ENCODE measurements at regions not wholly inside any gene's neighbourhood (a gene's known extent, or its start where the extent isn't known, plus 50 kb on each side); places are given as distances from the start of the nearest gene placed in this dataset.
"Not testable (repeated sequence)": the region's sequence is repeated elsewhere in the genome, so short reads cannot be mapped to it uniquely, and the experiment has no call there.

DNA sequence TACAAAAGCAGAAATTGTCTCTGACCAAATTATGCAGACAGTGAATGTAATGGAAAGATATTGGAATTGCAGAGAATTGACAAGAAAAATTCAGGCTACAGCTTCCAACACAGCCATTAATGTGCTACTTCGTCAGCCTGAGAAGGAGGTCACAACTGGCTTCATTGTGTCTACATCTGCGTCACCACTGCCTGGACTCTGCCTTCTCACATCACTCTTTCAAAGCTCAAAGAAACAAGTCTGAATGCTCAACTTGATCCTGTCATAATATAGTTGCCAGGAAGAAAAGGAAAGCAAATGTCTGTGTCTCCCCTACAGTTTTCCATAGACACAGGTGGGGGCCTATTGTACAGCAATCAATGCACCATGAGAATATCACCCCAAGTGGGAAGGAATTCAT, 806.5 kb upstream of the CDH10 start:
- DNase-seq (ENCODE audit: low read depth) = no peak

DNA sequence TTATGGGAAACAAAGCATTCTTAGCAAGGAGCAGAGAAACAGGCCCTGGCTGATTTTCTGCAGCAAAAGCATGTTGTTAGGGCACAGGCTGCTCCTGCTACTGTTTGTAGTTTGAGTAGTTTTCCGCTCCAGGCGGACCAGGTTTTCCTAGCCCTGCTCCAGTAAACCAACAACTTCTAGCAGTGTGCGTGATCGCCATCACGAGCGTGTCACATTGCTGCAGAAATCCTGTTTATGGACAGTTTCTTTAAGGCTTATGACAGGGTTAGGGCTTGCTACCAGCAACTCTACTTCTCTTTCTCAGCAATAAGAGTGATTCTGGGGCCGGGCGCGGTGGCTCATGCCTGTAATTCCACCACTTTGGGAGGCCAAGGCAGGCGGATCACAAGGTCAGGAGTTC, 803.9 kb upstream of the CDH10 start:
- DNase-seq (ENCODE audit: low read depth) = no peak

DNA sequence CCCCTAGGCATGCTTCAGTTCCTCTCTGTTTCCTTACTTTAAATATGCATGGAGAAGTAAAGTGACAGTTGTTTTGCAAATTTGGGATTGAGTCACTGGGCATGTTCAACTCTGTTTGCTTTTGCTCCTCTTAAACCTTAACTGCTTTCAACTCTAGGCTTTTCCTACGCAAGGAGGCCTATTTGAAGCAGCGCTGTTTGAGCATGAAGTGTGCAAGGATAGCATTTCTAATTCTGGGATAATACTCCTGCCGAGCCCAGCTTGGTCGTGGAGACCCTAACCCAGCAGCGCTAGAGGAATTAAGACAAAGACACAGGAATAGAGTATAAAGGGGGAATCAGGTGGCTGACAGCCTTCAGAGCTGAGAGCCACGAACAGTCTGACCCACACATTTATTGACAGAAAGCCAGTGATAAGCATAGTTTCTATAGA, 803.4 kb upstream of the CDH10 start:
- DNase-seq (ENCODE audit: low read depth) = no peak

DNA sequence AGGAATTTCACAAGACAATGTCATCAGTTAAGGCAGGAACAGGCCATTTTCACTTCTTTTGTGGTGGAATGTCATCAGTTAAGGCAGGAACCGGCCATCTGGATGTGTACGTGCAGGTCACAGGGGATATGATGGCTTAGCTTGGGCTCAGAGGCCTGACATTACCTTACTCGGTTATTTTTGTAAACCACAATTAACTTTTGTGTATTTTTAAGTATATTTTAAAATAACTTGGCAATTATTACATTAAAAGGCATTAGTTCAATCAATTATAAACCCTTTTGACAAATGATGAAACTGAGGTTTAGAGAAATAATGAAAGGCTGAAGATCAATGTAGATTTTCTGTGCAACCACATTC, 801.3 kb upstream of the CDH10 start:
- DNase-seq (ENCODE audit: low read depth) = not testable (repeated sequence)

DNA sequence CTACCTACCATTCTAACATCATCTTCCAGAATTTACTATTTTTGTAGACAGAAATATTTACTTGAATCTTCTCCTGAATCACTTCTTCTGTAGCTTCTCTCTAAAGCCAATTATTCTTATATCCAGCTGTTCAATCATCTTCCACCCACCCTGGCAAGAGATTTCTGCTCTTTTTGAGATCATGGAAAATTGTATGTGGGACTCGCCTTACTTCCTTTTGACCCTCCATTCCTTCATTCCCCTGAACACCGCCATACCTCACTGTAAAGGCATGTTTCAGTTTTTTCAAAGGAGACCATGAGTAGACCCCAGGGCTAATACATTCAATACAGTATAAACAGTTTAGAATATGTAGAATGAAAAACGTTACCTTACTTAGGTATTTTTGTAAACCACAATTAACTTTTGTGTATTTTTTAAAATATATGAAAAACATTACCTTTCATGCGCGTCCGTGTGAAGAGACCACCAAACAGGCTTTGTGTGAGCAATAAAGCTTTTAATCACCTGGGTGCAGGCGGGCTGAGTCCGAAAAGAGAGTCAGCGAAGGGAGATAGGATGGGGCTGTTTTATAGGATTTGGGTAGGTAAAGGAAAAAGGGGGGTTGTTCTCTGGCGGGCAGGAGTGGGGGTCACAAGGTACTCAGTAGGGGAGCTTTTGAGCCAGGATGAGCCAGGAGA, 800.7 kb upstream of the CDH10 start:
- DNase-seq (ENCODE audit: low read depth) = not testable (repeated sequence)

DNA sequence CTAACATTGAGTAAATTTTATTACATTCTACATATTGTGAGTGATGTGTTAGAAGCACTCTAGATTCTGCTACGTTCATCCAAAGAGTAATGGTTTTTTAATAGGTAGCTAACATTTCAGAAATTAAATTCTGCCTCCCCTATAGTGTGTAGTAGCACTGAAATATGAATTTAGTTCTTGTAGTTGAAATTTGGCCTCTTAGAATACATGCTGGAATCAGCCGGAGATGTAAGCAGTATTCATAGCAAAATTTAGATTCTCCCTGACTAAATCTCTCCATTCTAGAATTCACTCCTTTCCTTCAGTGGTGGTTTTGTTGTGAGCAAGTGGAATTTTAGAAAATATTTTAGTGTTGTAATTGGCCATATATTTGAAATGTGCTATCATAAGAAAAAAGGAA, 799.9 kb upstream of the CDH10 start:
- DNase-seq (ENCODE audit: low read depth) = no peak

DNA sequence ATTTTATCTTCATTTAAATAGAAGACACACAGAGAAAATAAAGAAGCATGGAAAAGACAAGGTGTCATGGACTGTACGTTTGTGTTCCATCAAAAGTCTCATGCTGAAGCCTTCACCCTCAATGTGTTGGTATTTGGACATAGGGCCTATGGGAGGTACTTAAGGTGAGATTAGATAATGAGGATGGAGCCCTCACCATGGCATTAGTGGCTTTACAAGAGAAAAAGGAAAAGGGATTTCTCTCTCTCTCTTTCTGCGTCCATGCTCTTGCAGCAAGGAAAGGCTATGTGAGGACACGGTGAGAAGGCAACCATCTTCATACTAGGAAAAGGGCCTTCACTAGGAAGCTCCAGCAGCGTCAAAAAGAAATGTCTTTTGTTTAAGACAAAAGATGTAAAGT, 797.0 kb upstream of the CDH10 start:
- no peak for DNase-seq (ENCODE audit: low read depth)

DNA sequence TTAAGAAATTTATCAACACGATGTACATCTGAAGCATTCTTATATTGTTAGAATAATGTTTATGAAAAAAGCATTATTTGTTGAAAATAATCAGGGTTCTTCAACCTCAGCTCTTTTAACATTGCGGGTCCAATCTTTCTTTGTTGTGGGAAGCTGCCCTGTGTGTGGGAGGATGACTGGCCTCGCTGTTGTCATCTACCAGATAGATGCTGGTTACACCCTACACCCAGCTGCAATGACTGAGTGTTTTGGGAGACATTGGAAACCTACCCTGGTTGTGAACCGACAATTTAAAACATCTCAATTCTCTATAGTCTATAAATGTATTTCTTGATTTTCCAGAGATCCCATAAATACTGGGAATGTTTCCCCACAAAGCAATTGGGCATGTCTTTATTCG, 794.2 kb upstream of the CDH10 start:
- DNase-seq (ENCODE audit: low read depth) = no peak

DNA sequence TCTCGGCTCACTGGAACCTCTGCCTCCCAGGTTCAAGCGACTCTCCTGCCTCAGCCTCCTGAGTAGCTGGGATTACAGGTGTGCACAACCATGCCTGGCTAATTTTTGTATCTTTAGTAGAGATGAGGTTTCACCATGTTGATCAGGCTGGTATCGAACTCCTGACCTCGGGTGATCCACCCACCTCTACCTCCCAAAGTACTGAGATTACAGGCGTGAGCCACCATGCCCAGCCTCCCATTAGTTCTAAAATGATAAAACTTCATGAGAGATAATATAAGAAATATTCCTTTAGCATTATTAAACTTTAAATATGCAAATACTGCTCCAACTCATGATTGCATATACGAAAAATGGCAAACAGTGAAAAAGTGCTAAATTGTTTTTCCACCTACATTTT, 793.6 kb upstream of the CDH10 start:
- DNase-seq (ENCODE audit: low read depth) = not testable (repeated sequence)

DNA sequence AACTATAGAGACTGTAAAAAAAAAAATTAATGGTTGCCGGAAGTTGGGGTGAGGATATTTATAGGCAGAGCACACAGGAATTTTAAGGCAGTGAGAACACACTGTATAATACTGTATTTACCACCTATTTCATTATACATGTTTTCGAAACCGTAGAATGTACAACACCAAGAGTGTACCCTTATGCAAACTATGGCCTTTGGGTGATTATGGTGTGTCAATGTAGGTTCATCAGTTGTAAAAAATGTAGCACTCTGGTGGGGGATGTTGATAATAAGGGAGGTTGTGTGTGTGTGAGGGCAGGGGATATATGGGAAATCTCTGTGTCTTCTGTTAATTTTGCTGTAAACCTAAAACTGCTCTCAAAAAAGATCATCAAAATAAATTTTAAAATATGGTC, 791.7 kb upstream of the CDH10 start:
- DNase-seq (ENCODE audit: low read depth) = no peak

DNA sequence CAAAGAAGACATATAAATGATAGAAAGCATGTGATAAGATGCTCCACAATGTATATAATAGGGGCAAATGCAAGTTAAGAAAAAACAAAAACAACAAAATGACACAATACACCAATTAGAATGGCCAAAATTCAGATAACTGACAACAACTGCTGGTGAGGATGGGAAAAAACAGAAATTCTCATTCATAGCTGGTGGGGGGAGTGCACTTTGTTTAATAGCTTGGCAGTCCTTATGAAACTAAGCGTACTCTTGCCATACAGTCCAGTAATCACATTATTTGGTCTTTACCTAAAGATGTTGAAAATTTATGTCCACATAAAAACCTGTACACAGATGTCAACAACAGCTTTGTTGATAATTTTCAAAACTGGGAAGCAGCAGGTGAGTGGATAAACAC, 791.1 kb upstream of the CDH10 start:
- DNase-seq (ENCODE audit: low read depth) = no peak

DNA sequence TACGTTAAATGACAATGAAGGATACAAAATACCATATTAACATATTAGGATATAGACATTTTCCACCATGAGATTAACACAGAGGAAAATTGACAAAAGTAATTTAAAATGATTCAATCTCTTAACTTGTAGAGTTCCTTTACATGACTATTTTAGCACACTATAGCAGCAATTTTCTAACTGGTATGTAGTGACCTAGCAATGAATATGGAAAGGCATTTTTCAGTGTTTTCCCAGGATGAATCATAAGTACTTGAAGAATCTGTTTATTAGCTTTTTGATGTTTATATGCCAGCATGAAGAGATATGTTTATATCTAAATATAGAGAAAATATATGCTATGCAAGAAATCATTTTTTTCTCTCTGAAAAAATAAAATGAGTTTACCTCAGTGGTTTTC, 782.5 kb upstream of the CDH10 start:
- no peak for DNase-seq (ENCODE audit: low read depth)

DNA sequence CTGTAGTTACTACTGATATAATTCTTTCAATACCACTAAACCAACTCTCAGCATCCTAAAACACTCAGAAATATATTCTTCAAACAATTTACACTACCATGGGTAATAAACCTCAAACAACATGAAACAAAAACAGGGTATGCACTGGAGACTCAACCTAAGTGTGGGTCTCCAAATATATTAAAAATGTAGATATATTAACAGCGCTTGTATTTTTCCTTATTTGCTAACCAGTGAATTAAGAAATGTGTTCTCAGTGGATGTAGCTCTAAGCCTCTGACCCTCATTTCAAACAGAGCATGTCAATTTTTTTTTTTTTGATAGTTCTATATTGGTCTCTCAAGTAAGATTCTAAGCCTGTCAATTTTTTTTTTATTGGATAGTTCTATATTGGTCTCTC, 778.5 kb upstream of the CDH10 start:
- no peak for DNase-seq (ENCODE audit: low read depth)

DNA sequence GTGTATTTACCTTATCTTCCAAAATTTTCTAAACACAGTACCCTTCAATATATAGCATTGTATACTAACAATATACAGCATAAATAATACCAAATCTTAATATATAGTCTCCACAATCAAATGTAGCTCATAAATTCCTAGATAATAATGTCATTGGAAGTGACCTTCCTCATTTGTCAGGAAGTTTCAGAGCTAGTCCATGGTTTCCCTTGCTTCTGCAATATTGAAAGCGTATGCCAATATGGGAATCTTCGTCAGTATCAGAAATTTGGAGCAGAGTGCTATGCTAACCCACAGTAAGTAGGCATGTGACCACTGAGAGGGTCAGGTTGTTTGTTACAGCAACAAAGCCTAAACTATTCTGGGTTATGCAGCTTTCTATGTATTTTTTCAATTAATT, 774.9 kb upstream of the CDH10 start:
- DNase-seq (ENCODE audit: low read depth) = no peak

DNA sequence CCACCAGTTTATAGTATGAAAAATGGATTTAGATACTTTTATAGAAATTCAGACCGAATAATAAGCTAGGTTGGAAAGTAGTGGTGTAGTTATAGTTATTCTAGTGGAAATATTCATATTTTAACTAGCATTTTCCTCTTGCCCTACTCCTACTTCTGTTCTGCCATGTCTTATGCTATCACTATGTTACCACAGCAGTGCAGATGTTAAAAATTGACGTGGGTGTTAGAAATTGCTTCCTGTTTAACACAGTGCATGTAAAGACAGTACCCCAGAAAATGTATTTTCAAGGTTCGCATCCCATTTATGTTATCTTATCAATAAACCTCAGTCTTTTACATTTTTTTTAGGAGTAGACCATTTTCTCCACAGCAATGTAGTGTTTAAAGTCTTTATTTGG, 774.2 kb upstream of the CDH10 start:
- no peak for DNase-seq (ENCODE audit: low read depth)

DNA sequence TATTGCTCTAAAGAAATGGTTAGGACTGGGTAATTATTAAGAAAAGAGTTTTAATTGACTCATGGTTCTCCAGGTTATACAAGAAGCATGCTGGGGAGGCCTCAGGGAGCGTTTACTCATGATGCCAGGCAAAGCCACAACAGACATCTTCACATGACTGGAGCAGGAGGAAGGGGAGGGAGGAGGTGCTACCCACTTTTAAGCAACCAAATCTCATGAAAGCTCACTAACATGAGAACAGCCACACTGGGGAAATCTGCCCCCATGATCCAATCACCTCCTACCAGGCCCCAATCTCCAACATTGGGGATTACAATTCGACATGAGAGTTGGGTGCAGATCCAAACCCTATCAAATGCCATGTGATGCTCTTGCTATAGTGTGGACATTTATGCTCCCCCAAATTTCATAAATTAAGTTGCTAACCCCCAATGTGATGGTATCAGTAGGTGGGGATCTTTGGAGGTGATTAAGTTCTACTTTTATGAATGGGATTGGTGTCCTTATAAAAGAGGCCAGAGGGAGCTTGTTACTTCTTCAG, 773.6 kb upstream of the CDH10 start:
- DNase-seq (ENCODE audit: low read depth) = no peak

DNA sequence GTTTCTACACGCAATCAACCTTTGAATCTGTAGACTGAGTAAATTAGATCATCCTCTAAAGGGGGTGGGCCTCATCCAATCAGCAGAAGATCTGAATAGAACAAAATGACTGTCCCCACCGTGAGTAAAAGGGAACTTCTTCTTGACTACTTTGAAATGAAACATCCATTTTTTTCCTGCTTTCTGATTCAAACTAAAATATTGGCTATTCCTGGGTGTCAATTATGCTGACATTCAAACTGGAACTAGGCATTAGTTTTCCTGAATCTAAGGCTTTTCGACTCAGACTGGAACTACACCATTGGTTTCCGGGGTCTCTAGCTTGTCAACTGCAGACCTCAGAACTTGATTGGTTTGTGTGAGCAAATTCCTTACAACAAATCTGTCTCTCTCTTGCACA, 772.2 kb upstream of the CDH10 start:
- no peak for DNase-seq (ENCODE audit: low read depth)

DNA sequence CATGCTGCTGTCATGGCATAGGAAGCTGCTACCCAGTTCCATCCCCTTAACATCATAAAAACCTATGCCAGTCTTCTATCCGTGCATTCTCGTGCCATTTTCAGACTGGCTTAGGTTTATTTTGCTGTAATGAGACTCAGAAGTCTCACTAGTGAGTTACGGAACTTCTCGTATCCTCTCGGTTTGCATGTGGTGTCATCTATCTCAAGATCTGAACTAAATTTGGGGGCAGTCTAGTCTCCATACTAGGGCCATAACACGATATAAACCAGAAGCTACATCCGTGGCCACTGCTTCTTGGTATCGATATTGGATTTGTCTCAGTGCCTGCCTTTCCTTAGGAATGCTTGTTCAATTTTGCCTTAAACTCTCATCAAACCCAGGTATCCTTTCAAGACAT, 771.2 kb upstream of the CDH10 start:
- no peak for DNase-seq (ENCODE audit: low read depth)

DNA sequence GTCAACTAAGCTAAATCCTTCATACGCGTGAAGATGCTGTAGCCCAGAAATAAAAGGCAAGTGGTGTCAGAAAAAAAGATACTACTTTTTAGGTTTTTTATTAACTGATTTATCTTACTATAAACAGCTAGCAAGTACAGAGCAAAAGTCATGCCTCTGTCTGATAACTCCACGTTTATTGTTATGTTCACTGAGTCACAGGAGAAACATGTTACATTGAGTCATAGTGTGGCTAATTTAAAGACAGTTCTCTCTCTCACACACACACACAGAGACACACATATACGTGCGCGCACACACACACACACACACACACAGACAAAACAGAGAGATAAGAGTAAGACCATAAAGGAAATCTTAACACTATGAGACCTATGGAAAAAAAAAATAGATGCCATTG, 770.0 kb upstream of the CDH10 start:
- DNase-seq (ENCODE audit: low read depth) = no peak

DNA sequence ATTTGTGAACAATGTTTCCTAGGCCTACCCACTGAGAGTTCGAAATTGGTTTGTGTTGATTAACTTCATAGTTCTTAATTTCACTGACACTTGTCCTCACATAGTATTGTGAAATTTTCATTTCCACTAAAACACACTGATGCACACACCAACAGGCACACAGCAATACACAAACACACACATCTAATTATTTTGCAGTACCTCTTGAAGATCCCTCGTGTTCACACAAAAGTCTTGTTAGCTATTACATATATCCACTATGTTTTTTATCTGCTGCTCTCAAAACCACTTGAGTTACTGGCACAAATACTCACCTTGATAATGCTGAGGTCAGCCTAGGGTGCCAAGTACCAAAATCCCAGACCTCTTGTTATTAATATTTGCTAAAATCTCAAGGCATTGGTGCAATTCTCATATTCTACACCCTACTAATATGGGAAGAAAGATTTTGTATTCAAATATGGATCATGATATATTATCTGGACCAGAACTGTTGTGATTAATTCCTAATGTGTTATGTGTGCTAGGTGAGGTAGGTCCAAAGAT, 767.4 kb upstream of the CDH10 start:
- no peak for DNase-seq (ENCODE audit: low read depth)

DNA sequence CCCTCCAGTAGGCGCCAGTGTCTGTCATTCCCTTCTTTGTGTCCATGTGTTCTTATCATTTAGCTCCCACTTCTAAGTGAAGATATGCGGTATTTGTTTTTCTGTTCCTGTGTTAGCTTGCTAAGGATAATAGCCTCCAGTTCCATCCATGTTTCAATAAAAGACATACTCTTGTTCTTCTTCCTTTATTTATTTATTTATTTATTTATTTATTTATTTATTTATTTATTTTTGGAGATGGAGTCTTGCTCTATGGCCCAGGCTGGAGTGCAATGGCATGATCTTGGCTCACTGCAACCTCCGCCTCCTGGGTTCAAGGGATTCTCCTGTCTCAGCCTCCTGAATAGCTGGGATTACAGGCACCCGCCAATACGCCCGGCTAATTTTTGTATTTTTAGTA, 762.6 kb upstream of the CDH10 start:
- DNase-seq (ENCODE audit: low read depth) = not testable (repeated sequence)

DNA sequence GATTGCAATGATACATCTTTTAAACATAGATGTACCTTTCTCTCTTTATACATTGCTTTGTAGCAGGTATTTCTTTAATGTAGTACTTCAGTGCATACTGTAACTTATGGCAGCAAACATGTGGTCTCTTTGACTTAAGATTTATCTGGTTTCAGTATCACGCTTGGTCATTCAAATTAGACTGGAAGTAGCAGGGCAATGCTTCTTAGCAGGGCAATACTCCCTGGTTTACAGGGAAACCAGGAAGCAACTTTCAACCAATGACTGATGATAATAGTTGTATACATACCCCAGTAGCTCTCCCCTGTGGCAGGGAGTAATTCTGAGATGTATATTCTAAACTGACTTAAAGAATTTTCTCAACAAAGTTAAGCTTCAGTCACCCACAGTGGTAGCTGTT, 761.1 kb upstream of the CDH10 start:
- no peak for DNase-seq (ENCODE audit: low read depth)

DNA sequence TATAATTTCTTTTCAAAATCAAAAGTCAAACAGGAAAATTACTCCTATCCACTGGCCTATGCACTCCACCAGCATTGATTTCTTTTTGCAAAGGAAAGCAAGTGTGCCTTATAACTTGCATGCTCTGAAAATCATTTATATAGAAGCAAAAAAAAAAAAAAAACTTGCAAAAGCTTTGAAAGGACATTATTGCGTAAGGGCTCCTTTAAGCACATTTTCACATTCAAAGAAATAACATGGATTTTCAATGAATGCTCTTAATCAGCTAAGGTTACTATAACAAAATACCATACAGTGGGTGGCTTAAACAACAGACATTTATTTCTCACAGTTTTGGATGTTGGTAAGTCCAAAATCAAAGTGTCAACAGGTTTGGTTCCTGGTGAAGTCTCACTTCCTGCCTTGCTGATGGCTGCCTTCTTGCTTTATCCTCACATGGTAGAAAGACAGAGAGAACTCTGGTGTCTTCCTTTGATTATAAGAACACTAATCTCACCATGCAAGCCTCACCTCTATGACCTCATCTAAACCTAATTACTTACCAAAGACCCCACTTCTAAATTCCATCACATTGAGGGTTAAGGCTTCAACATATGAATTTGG, 755.2 kb upstream of the CDH10 start:
- no peak for DNase-seq (ENCODE audit: low read depth)

DNA sequence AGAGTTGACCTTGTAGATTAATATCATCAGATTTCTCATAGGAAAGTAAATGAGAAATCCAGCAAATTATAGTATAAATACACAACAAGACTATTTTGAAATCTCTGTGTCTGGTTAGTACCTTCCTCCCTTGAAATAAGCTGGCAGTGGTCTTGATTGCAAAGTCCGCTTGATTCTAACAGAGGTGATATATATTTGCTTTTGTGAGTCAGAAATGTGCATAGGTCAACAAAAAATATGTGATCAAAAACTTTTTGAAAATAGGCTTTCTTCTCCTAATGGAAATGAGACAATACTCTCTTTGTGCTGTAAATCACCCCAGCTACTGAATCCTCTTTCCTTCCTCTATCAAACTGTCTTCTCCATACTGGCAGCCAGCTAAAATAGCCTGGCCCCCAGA, 749.2 kb upstream of the CDH10 start:
- no peak for DNase-seq (ENCODE audit: low read depth)

Measured in EH (cell line).